SK-N-SH treated with all-trans-retinoic acid at 6 μM for 48 hours (cell line): ENCODE measurements at regions not wholly inside any gene's neighbourhood (a gene's known extent, or its start where the extent isn't known, plus 50 kb on each side); places are given as distances from the start of the nearest gene placed in this dataset.

ENCODE experiments used
- ATAC-seq: fragments of 200-7000 bp; cut with Tn5 transposase; 3 replicates; pipeline ENCODE4 v1.9.1; 2020; ENCODE audit warnings: mild to moderate bottlenecking, moderate library complexity
- ARNTL ChIP-seq: fragments of 450-650 bp; formaldehyde crosslinking; IDR thresholded peaks from 2 replicates; pipeline ENCODE4 v1.5.0; 2020; ENCODE audit warnings: low read depth, mild to moderate bottlenecking, moderate library complexity, borderline replicate concordance
- BACH2 ChIP-seq: fragments of 250-450 bp; sonication (Bioruptor Pico); IDR thresholded peaks from 2 replicates; pipeline ENCODE4 v1.9.0; 2021; ENCODE audit warnings: mild to moderate bottlenecking, borderline replicate concordance
- CREB5 ChIP-seq: fragments of 250-450 bp; sonication (Bioruptor Pico); IDR thresholded peaks from 2 replicates; pipeline ENCODE4 v1.5.1; 2020; ENCODE audit warnings: low read depth, mild to moderate bottlenecking, moderate library complexity
- CSDC2 ChIP-seq: fragments of 250-450 bp; sonication (Bioruptor Pico); IDR thresholded peaks from 2 replicates; pipeline ENCODE4 v1.5.0; 2020; ENCODE audit warnings: mild to moderate bottlenecking, moderate library complexity
- CSRNP3 ChIP-seq: fragments of 250-450 bp; sonication (Bioruptor Pico); IDR thresholded peaks from 2 replicates; pipeline ENCODE4 v1.5.1; 2021; ENCODE audit warnings: mild to moderate bottlenecking, moderate library complexity
- ESRRG ChIP-seq: fragments of 250-450 bp; sonication (Bioruptor Pico); IDR thresholded peaks from 2 replicates; pipeline ENCODE4 v1.6.1; 2021; ENCODE audit warnings: mild to moderate bottlenecking
- GLIS3 ChIP-seq: fragments of 250-450 bp; sonication (Bioruptor Pico); IDR thresholded peaks from 2 replicates; pipeline ENCODE4 v1.5.0; 2020; ENCODE audit warnings: mild to moderate bottlenecking, moderate library complexity
- ISL1 ChIP-seq: fragments of 250-450 bp; sonication (Bioruptor Pico); IDR thresholded peaks from 2 replicates; pipeline ENCODE4 v2.1.2; 2022; ENCODE audit warnings: mild to moderate bottlenecking, moderate library complexity
- OSR1 ChIP-seq: fragments of 250-450 bp; sonication (Bioruptor Pico); IDR thresholded peaks from 2 replicates; pipeline ENCODE4 v1.8.0; 2022; ENCODE audit warnings: moderate library complexity, mild to moderate bottlenecking, inconsistent platforms
- PATZ1 ChIP-seq: fragments of 250-450 bp; sonication (Bioruptor Pico); IDR thresholded peaks from 2 replicates; pipeline ENCODE4 v1.8.0; 2020; ENCODE audit warnings: mild to moderate bottlenecking, moderate library complexity, borderline replicate concordance
- POU6F1 ChIP-seq: fragments of 250-450 bp; sonication (Bioruptor Pico); IDR thresholded peaks from 2 replicates; pipeline ENCODE4 v1.8.0; 2021; ENCODE audit warnings: low read depth, mild to moderate bottlenecking, moderate library complexity, borderline replicate concordance
- RARB ChIP-seq: fragments of 250-450 bp; sonication (Bioruptor Pico); IDR thresholded peaks from 2 replicates; pipeline ENCODE4 v1.8.0; 2021; ENCODE audit warnings: mild to moderate bottlenecking, moderate library complexity
- TCF4 ChIP-seq: fragments of 250-450 bp; sonication (Bioruptor Pico); IDR thresholded peaks from 2 replicates; pipeline ENCODE4 v1.8.0; 2021; ENCODE audit warnings: mild to moderate bottlenecking, moderate library complexity, borderline replicate concordance
- TOX ChIP-seq: fragments of 250-450 bp; sonication (Bioruptor Pico); IDR thresholded peaks from 2 replicates; pipeline ENCODE4 v1.8.0; 2021; ENCODE audit warnings: mild to moderate bottlenecking, moderate library complexity, borderline replicate concordance
- TSHZ2 ChIP-seq: fragments of 250-450 bp; sonication (Bioruptor Pico); IDR thresholded peaks from 2 replicates; pipeline ENCODE4 v1.5.0; 2020; ENCODE audit warnings: mild to moderate bottlenecking, moderate library complexity
- ZC3H10 ChIP-seq: fragments of 250-450 bp; sonication (Bioruptor Pico); IDR thresholded peaks from 2 replicates; pipeline ENCODE4 v1.5.1; 2021; ENCODE audit warnings: mild to moderate bottlenecking, moderate library complexity
- ZFP3 ChIP-seq: fragments of 250-450 bp; sonication (Bioruptor Pico); IDR thresholded peaks from 2 replicates; pipeline ENCODE4 v1.5.0; 2020; ENCODE audit warnings: mild to moderate bottlenecking, moderate library complexity
- ZFP30 ChIP-seq: fragments of 450-650 bp; formaldehyde crosslinking; IDR thresholded peaks from 2 replicates; pipeline ENCODE4 v1.5.0; 2022; ENCODE audit warnings: mild to moderate bottlenecking, moderate library complexity
- ZNF565 ChIP-seq: fragments of 450-650 bp; formaldehyde crosslinking; conservative IDR thresholded peaks from 2 replicates; pipeline ENCODE4 v1.5.0; 2020; ENCODE audit warnings: low read depth, mild to moderate bottlenecking, moderate library complexity
- ZNF70 ChIP-seq: fragments of 450-650 bp; formaldehyde crosslinking; IDR thresholded peaks from 2 replicates; pipeline ENCODE4 v1.5.0; 2020; ENCODE audit warnings: mild to moderate bottlenecking, moderate library complexity
- ZNF8 ChIP-seq: fragments of 450-650 bp; formaldehyde crosslinking; IDR thresholded peaks from 2 replicates; pipeline ENCODE4 v1.5.0; 2020; ENCODE audit warnings: mild to moderate bottlenecking, moderate library complexity

GRCh38 chr7:46853451-46853850 is 728.5 kb downstream of the TNS3 start:
- no peak for ATAC-seq
- TF ChIP-seq ISL1 (CRISPR knock-in tag): 0 out of 2 replicates have a peak, but pooled peaks have one; percentile 23
- no peak for TF ChIP-seq CREB5 (CRISPR knock-in tag)

- no peak for ATAC-seq
Measured at GRCh38 chr7:46852795-46853194, 729.1 kb downstream of the TNS3 start.

GRCh38 chr7:46850563-46851330 is 731.2 kb downstream of the TNS3 start:
- no peak for ATAC-seq

More at GRCh38 chr7:46852795-46853194, 729.1 kb downstream of the TNS3 start:
- no peak for TF ChIP-seq CSRNP3
- TF ChIP-seq BACH2 (CRISPR knock-in tag): no peak
- no peak for TF ChIP-seq OSR1 (CRISPR knock-in tag)
- TF ChIP-seq PATZ1: no peak
- no peak for TF ChIP-seq RARB (CRISPR knock-in tag)
- TF ChIP-seq ZNF70 (CRISPR knock-in tag): no peak
- TF ChIP-seq POU6F1 (CRISPR knock-in tag): no peak
- no peak for TF ChIP-seq CREB5 (CRISPR knock-in tag)
- TF ChIP-seq ISL1 (CRISPR knock-in tag): no peak
- TF ChIP-seq ZNF8: no peak
- TF ChIP-seq GLIS3 (CRISPR knock-in tag): no peak
- TF ChIP-seq ESRRG (CRISPR knock-in tag): no peak
- TF ChIP-seq ZNF565 (CRISPR knock-in tag): no peak
- no peak for TF ChIP-seq ARNTL
- no peak for TF ChIP-seq CSDC2
- TF ChIP-seq ZFP3 (CRISPR knock-in tag): no peak
- no peak for TF ChIP-seq TOX (CRISPR knock-in tag)
- TF ChIP-seq, all 23 proteins: peak for 0

GRCh38 chr7:46848944-46849343 is 733.0 kb downstream of the TNS3 start:
- no peak for TF ChIP-seq ZC3H10 (CRISPR knock-in tag)
- ATAC-seq: no peak

More at GRCh38 chr7:46850563-46851330, 731.2 kb downstream of the TNS3 start:
- TF ChIP-seq ISL1 (CRISPR knock-in tag) (no peak), ZFP3 (CRISPR knock-in tag) (no peak)

GRCh38 chr7:46848311-46848710 is 733.6 kb downstream of the TNS3 start:
- ATAC-seq: no peak
- TF ChIP-seq ZC3H10 (CRISPR knock-in tag) (no peak), ESRRG (CRISPR knock-in tag) (no peak), TSHZ2 (CRISPR knock-in tag) (no peak), ZFP30 (CRISPR knock-in tag) (no peak), GLIS3 (CRISPR knock-in tag) (no peak), ZFP3 (CRISPR knock-in tag) (no peak), ZNF8 (no peak), TCF4 (CRISPR knock-in tag) (no peak), POU6F1 (CRISPR knock-in tag) (no peak), ARNTL (no peak), BACH2 (CRISPR knock-in tag) (no peak), OSR1 (CRISPR knock-in tag) (no peak)
